SU-DHL-6 (cell line): ENCODE measurements at regions not wholly inside any gene's neighbourhood (a gene's known extent, or its start where the extent isn't known, plus 50 kb on each side); places are given as distances from the start of the nearest gene placed in this dataset.

Experiments used
- H2AFZ ChIP-seq: fragments of 200-600 bp; sonication (generic); 2 replicates; pipeline ENCODE4 v1.6.1; 2014; ENCODE audit warnings: low read depth, mild to moderate bottlenecking, moderate library complexity, mixed read lengths, antibody characterized with exemption, low read length; ENCODE audit not compliant: severe bottlenecking
- H3F3A ChIP-seq: fragments of 200-600 bp; shearing (Covaris generic); 2 replicates; pipeline ENCODE4 v1.6.0; 2016; ENCODE audit warnings: antibody characterized with exemption, mild to moderate bottlenecking; ENCODE audit not compliant: insufficient read depth
- H3K27ac ChIP-seq: fragments of 200-600 bp; sonication (generic); 2 replicates; pipeline ENCODE4 v1.5.1; 2016; ENCODE audit warnings: low read depth, mild to moderate bottlenecking, low read length, moderate library complexity, mixed read lengths
- H3K27me3 ChIP-seq: fragments of 200-600 bp; sonication (generic), shearing (Covaris generic); 2 replicates; pipeline ENCODE4 v1.6.0; 2014; ENCODE audit warnings: mild to moderate bottlenecking, low read length
- H3K36me3 ChIP-seq: fragments of 200-600 bp; sonication (generic); 2 replicates; pipeline ENCODE4 v1.6.1; 2014; ENCODE audit warnings: mild to moderate bottlenecking, low read length, mixed read lengths
- H3K4me2 ChIP-seq: fragments of 300-600, 200-600 bp; shearing (Covaris generic), sonication (generic); 2 replicates; pipeline ENCODE4 v1.6.0; 2014; ENCODE audit warnings: low read length, low read depth, mild to moderate bottlenecking; ENCODE audit not compliant: poor library complexity, severe bottlenecking
- H3K4me3 ChIP-seq: fragments of 200-600 bp; sonication (generic); 2 replicates; pipeline ENCODE4 v1.5.1; 2014; ENCODE audit warnings: antibody characterized with exemption, low read length, mild to moderate bottlenecking, mixed read lengths; ENCODE audit not compliant: insufficient read depth, poor library complexity, severe bottlenecking
- H3K79me2 ChIP-seq: fragments of 200-600 bp; sonication (generic); 2 replicates; pipeline ENCODE4 v1.6.1; 2014; ENCODE audit warnings: mild to moderate bottlenecking, low read length, moderate library complexity; ENCODE audit not compliant: insufficient read depth
- H3K9ac ChIP-seq: fragments of 200-600 bp; sonication (generic); 2 replicates; pipeline ENCODE4 v1.7.0; 2014; ENCODE audit warnings: mild to moderate bottlenecking, low read length
- H3K9me2 ChIP-seq: fragments of 200-600 bp; sonication (generic); replicated peaks from 2 replicates; pipeline ENCODE4 v1.6.1; 2014; ENCODE audit warnings: low read length; ENCODE audit not compliant: insufficient read depth
- H3K9me3 ChIP-seq: fragments of 200-600 bp; sonication (generic); 2 replicates; pipeline ENCODE4 v1.6.1; 2014; ENCODE audit warnings: low read length, mixed read lengths; ENCODE audit not compliant: insufficient read depth
- H4K20me1 ChIP-seq: fragments of 200-600 bp; sonication (generic); 2 replicates; pipeline ENCODE4 v1.6.1; 2014; ENCODE audit warnings: low read depth, mild to moderate bottlenecking, antibody characterized with exemption, low read length, moderate library complexity, mixed read lengths
- CTCF ChIP-seq: fragments of 200-600 bp; sonication (generic); IDR thresholded peaks from one replicate; pipeline ENCODE4 v1.5.1; 2017; ENCODE audit warnings: antibody characterized with exemption, mild to moderate bottlenecking, low read length, moderate library complexity; ENCODE audit not compliant: insufficient read depth, poor library complexity, severe bottlenecking
- EZH2phosphoT487 ChIP-seq: fragments of 200-600 bp; sonication (generic), shearing (Covaris generic); conservative IDR thresholded peaks from 2 replicates; pipeline ENCODE4 v1.6.1; 2018; ENCODE audit warnings: mild to moderate bottlenecking, antibody characterized with exemption, low read length, moderate library complexity, mixed read lengths

- Histone ChIP-seq H3K4me3 (no peak overlapping the region), H3K79me2 (no peaks in the 10 kb centered on the region), H4K20me1 (no peaks in the 10 kb centered on the region), H3K27ac (no peak overlapping the region), H3K4me2 (no peak overlapping the region), H2AFZ (no peak overlapping the region), H3F3A (no peaks in the 10 kb centered on the region), H3K36me3 (no peaks in the 10 kb centered on the region), H3K9me3 (peaks cover 8% of the 10 kb centered on the region; the same call in 1 of the 2 replicates), H3K9me2 (no peaks in the 10 kb centered on the region), H3K27me3 (no peaks in the 10 kb centered on the region), H3K9ac (no peak overlapping the region)
- no peak for TF ChIP-seq EZH2phosphoT487
- no peak for TF ChIP-seq CTCF
Observed at GRCh38 chr2:240229005-240229404, 88.5 kb upstream of the OTOS start.

GRCh38 chr2:240229603-240230235 is 89.3 kb upstream of the OTOS start:
- Histone ChIP-seq H3K27me3 (no peaks in the 10 kb centered on the region), H3K79me2 (no peaks in the 10 kb centered on the region), H3K4me2 (no peak overlapping the region), H3K4me3 (no peak overlapping the region), H3F3A (no peaks in the 10 kb centered on the region), H3K9me3 (peaks cover 8% of the 10 kb centered on the region; the same call in 1 of the 2 replicates), H3K27ac (no peak overlapping the region), H3K36me3 (no peaks in the 10 kb centered on the region), H2AFZ (no peak overlapping the region), H3K9ac (no peak overlapping the region), H4K20me1 (no peaks in the 10 kb centered on the region), H3K9me2 (no peaks in the 10 kb centered on the region)
- TF ChIP-seq CTCF (no peak), EZH2phosphoT487 (no peak)

- H3K27me3 ChIP-seq: no peaks in the 10 kb centered on the region
- H3K9ac ChIP-seq: no peak overlapping the region
- H3K79me2 ChIP-seq: no peaks in the 10 kb centered on the region
- H2AFZ ChIP-seq: no peak overlapping the region
- peaks cover 8% of the 10 kb centered on the region; the same call in 1 of the 2 replicates for H3K9me3 ChIP-seq
- H3K4me2 ChIP-seq: no peak overlapping the region
- H4K20me1 ChIP-seq: no peaks in the 10 kb centered on the region
- H3K9me2 ChIP-seq: no peaks in the 10 kb centered on the region
- TF ChIP-seq CTCF (no peak), EZH2phosphoT487 (no peak)
- H3F3A ChIP-seq: no peaks in the 10 kb centered on the region
- H3K27ac ChIP-seq: no peak overlapping the region
- no peak overlapping the region for H3K4me3 ChIP-seq
- H3K36me3 ChIP-seq: no peaks in the 10 kb centered on the region
Observed at GRCh38 chr2:240230291-240230931, 90.0 kb upstream of the OTOS start.
